K562 (cell line): ENCODE measurements at regions not wholly inside any gene's neighbourhood (a gene's known extent, or its start where the extent isn't known, plus 50 kb on each side); places are given as distances from the start of the nearest gene placed in this dataset.

Source experiments
- ATAC-seq: fragments of 200-7000 bp; cut with Tn5 transposase; 3 replicates; pipeline ENCODE4 v1.9.1; 2020; ENCODE audit warnings: moderate library complexity
- BruUV-seq: library from RNA; stranded (reverse); fragments of 400-500 nt; replicated peaks from 2 replicates; lab custom pipeline; 2021; lab: Mats Ljungman, UMichigan
- CTCF ChIA-PET: fragments of 300-600 bp; formaldehyde crosslinking; extraction: SDS; loops from one replicate; lab custom pipeline; 2021; ENCODE audit warnings: low intra/inter-chr PET ratio; lab: Yijun Ruan, JAX
- POLR2A ChIA-PET: fragments of 300-600, 350-650 bp; sonication (Branson Sonifier 250); formaldehyde crosslinking; extraction: SDS; loops from one replicate; lab custom pipeline; 2021; ENCODE audit warnings: antibody characterized with exemption, inconsistent platforms; lab: Yijun Ruan, JAX
- DNase-seq, 4 experiments: peaks; one replicate each; pipeline versions ENCODE4 v3.0.0 to v3.0.0-alpha.2; 2011 to 2018; ENCODE audit warnings: low spot score in 3 of 4, mixed read lengths in 3 of 4; ENCODE audit errors: extremely low read depth in 1 of 4
- FAIRE-seq: peaks from 2 replicates; lab custom pipeline; 2011; peaks lifted over from hg19 to GRCh38; lab: Jason Lieb, UNC
- H2AFZ ChIP-seq: 2 replicates; pipeline ENCODE4 v1.6.0; 2011; ENCODE audit warnings: low read depth, low read length, control low read depth, inconsistent platforms
- H3K27ac ChIP-seq: fragments of 200-600 bp; 3 replicates; pipeline ENCODE4 v1.8.0; 2011; ENCODE audit warnings: low read depth, mild to moderate bottlenecking, control low read depth, inconsistent platforms, low read length, moderate library complexity, mixed read lengths; ENCODE audit errors: extremely low read depth
- H3K27me3 ChIP-seq, 2 experiments: fragments of 300-600 bp in 1 of 2; 2 replicates in 1 of 2; 3 replicates in 1 of 2; pipeline versions ENCODE4 v1.6.0 to v1.8.0; 2011; ENCODE audit warnings: inconsistent platforms in 2 of 2, low read length in 2 of 2, mild to moderate bottlenecking in 1 of 2, mixed read lengths in 1 of 2, moderate library complexity in 1 of 2; ENCODE audit not compliant: control insufficient read depth in 2 of 2, insufficient read depth in 2 of 2
- H3K36me3 ChIP-seq: fragments of 300-600 bp; 3 replicates; pipeline ENCODE4 v1.8.0; 2011; ENCODE audit warnings: mild to moderate bottlenecking, low read length, inconsistent platforms; ENCODE audit not compliant: control insufficient read depth, insufficient read depth
- H3K4me1 ChIP-seq, 2 experiments: fragments of 200-600 bp in 1 of 2; replicated peaks in 1 of 2; 2 replicates in 1 of 2; 3 replicates in 1 of 2; pipeline versions ENCODE4 v1.5.1 to v1.8.0; 2011; ENCODE audit warnings: inconsistent platforms in 2 of 2, low read length in 2 of 2, mild to moderate bottlenecking in 1 of 2, mixed read lengths in 1 of 2, moderate library complexity in 1 of 2; ENCODE audit not compliant: control insufficient read depth in 2 of 2, insufficient read depth in 2 of 2
- H3K4me2 ChIP-seq: 2 replicates; pipeline ENCODE4 v1.6.1; 2011; ENCODE audit warnings: low read length, control low read depth, inconsistent platforms, mixed read lengths; ENCODE audit not compliant: insufficient read depth
- H3K4me3 ChIP-seq: fragments of 200-600 bp; sonication (generic), shearing (Covaris generic); 2 replicates; pipeline ENCODE4 v1.5.1; 2016; ENCODE audit warnings: control low read depth, inconsistent platforms
- H3K79me2 ChIP-seq: fragments of 200-600 bp; 3 replicates; pipeline ENCODE4 v1.8.0; 2011; ENCODE audit warnings: low read length, inconsistent platforms; ENCODE audit not compliant: control insufficient read depth, insufficient read depth
- H3K9ac ChIP-seq, 2 experiments: 2 replicates each; pipeline versions ENCODE4 v1.6.0 to v1.6.1; 2011; ENCODE audit warnings: low read depth in 2 of 2, low read length in 2 of 2, control low read depth in 1 of 2, inconsistent platforms in 1 of 2, mild to moderate bottlenecking in 1 of 2, mixed read lengths in 1 of 2; ENCODE audit not compliant: insufficient read depth in 1 of 2
- H3K9me1 ChIP-seq: one replicate; pipeline ENCODE4 v1.6.0; 2011; ENCODE audit warnings: inconsistent platforms, mild to moderate bottlenecking, low read length, moderate library complexity; ENCODE audit not compliant: control insufficient read depth, insufficient read depth
- H3K9me3 ChIP-seq: replicated peaks from 2 replicates; pipeline ENCODE4 v1.5.1; 2011; ENCODE audit warnings: low read depth, low read length, inconsistent platforms; ENCODE audit not compliant: control insufficient read depth, insufficient read depth
- H4K20me1 ChIP-seq: replicated peaks from 2 replicates; pipeline ENCODE4 v1.6.1; 2011; ENCODE audit warnings: low read length, inconsistent platforms, mixed read lengths; ENCODE audit not compliant: control insufficient read depth, insufficient read depth
- BRF1 ChIP-seq: IDR thresholded peaks from 3 replicates; pipeline ENCODE4 v1.6.1; 2011; ENCODE audit warnings: borderline replicate concordance, mild to moderate bottlenecking; ENCODE audit not compliant: insufficient read length; ENCODE audit errors: extremely low read depth
- CBFB ChIP-seq: sonication (generic); formaldehyde crosslinking; IDR thresholded peaks from 2 replicates; pipeline ENCODE4 v1.4.0; 2020; ENCODE audit warnings: mild to moderate bottlenecking, missing genetic modification reagents
- JUND ChIP-seq, 2 experiments: IDR thresholded peaks; 2 replicates in 1 of 2; 3 replicates in 1 of 2; pipeline ENCODE4 v1.6.1; 2011; ENCODE audit warnings: borderline replicate concordance in 2 of 2, low read depth in 2 of 2, low read length in 2 of 2, improper control_type of control experiment in 1 of 2, missing biosample characterization in 1 of 2, missing genetic modification characterization in 1 of 2, missing genetic modification reagents in 1 of 2
- MAZ ChIP-seq, 2 experiments: fragments of 450-650 bp in 1 of 2; sonication (generic) in 1 of 2; formaldehyde crosslinking; IDR thresholded peaks in 1 of 2; conservative IDR thresholded peaks in 1 of 2; 2 replicates each; pipeline versions ENCODE4 v1.4.0 to v1.5.0; 2020; ENCODE audit warnings: mild to moderate bottlenecking in 1 of 2, missing genetic modification reagents in 1 of 2
- NFYB ChIP-seq: IDR thresholded peaks from 2 replicates; pipeline ENCODE4 v1.6.1; 2011; ENCODE audit warnings: mild to moderate bottlenecking, moderate library complexity; ENCODE audit not compliant: insufficient read length; ENCODE audit errors: extremely low read depth
- RBBP5 ChIP-seq: fragments of 200-600 bp; sonication (generic); IDR thresholded peaks from 2 replicates; pipeline ENCODE4 v1.6.1; 2012; ENCODE audit warnings: borderline replicate concordance, mild to moderate bottlenecking, low read length, control low read depth, inconsistent platforms; ENCODE audit not compliant: insufficient read depth, poor library complexity, severe bottlenecking
- RFX1 ChIP-seq: fragments of 450-650 bp; IDR thresholded peaks from 2 replicates; pipeline ENCODE4 v1.6.1; 2016; ENCODE audit warnings: mild to moderate bottlenecking, moderate library complexity
- SRSF3 ChIP-seq: fragments of 200-400 bp; formaldehyde crosslinking; IDR thresholded peaks from 2 replicates; pipeline ENCODE4 v1.6.1; 2016; ENCODE audit warnings: mild to moderate bottlenecking, low read length, moderate library complexity; ENCODE audit not compliant: insufficient read depth
- TCF3 ChIP-seq: sonication (generic); formaldehyde crosslinking; IDR thresholded peaks from 2 replicates; pipeline ENCODE4 v1.4.0; 2020; ENCODE audit warnings: mild to moderate bottlenecking, missing genetic modification reagents
- ZBTB1 ChIP-seq: sonication (generic); formaldehyde crosslinking; IDR thresholded peaks from 2 replicates; pipeline ENCODE4 v1.8.1; 2023; ENCODE audit warnings: missing genetic modification reagents, low read depth, mild to moderate bottlenecking, borderline replicate concordance
- ZFX ChIP-seq: sonication (generic); formaldehyde crosslinking; IDR thresholded peaks from 2 replicates; pipeline ENCODE4 v1.8.0; 2022; ENCODE audit warnings: mild to moderate bottlenecking, missing genetic modification reagents, moderate library complexity
- ZNF165 ChIP-seq: fragments of 250-450 bp; sonication (Bioruptor Pico); IDR thresholded peaks from 2 replicates; pipeline ENCODE4 v1.4.0; 2020; ENCODE audit warnings: borderline replicate concordance
- ZNF253 ChIP-seq: fragments of 250-450 bp; sonication (Bioruptor Pico); conservative IDR thresholded peaks from 2 replicates; pipeline ENCODE4 v1.6.1; 2021; ENCODE audit warnings: mild to moderate bottlenecking
- WGBS: fragments of 100-300 bp; shearing (Covaris generic); methylation state at CpG from one replicate; pipeline ENCODE4 v1.1.6; 2016; ENCODE audit warnings: low coverage, mixed read lengths; ENCODE audit not compliant: insufficient coverage; ENCODE audit errors: missing lambda C conversion rate; 5-methylcytosine and 5-hydroxymethylcytosine counted together
- in situ Hi-C: fragments of 300-500 bp; cut with MboI; formaldehyde crosslinking; loops from 4 replicates; pipeline ENCODE4 v1.15.0; 2018; ENCODE audit warnings: inconsistent platforms, mixed read lengths
- intact Hi-C: fragments of 100-400 bp; cut with micrococcal nuclease; formaldehyde crosslinking; loops from 2 replicates; pipeline ENCODE4 v1.14.2; 2022
- TF ChIP-seq, protein P1 (sequence below): fragments of 450-650 bp; IDR thresholded peaks from 2 replicates; pipeline ENCODE4 v1.6.1; 2017; ENCODE audit warnings: antibody characterized with exemption, mild to moderate bottlenecking
- TF ChIP-seq, protein P2 (sequence below): fragments of 150-350 bp; conservative IDR thresholded peaks from 2 replicates; pipeline ENCODE4 v1.6.1; 2014; ENCODE audit warnings: low read length

DNA sequence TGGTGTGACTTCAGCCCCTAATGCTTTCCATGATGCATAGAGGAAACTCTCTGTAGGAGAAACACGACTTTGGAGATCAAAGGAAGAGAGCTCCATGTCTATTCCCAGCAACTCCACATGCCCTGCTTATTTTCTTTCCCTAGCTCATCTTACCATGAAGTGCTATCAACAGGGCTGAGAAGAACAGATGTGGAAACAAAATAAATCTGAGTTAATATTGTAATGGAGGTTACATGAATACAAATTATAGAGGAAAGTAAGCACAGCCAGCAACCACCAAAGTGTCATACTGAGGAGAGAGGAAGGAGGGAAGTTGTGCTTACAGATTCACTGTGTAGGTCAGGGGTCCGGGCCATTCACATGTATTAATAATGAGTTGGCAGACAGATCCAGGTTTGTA is 157.5 kb downstream of the RFPL4B start:
- no TSS peak for BruUV-seq
- TF ChIP-seq, protein P1, sequence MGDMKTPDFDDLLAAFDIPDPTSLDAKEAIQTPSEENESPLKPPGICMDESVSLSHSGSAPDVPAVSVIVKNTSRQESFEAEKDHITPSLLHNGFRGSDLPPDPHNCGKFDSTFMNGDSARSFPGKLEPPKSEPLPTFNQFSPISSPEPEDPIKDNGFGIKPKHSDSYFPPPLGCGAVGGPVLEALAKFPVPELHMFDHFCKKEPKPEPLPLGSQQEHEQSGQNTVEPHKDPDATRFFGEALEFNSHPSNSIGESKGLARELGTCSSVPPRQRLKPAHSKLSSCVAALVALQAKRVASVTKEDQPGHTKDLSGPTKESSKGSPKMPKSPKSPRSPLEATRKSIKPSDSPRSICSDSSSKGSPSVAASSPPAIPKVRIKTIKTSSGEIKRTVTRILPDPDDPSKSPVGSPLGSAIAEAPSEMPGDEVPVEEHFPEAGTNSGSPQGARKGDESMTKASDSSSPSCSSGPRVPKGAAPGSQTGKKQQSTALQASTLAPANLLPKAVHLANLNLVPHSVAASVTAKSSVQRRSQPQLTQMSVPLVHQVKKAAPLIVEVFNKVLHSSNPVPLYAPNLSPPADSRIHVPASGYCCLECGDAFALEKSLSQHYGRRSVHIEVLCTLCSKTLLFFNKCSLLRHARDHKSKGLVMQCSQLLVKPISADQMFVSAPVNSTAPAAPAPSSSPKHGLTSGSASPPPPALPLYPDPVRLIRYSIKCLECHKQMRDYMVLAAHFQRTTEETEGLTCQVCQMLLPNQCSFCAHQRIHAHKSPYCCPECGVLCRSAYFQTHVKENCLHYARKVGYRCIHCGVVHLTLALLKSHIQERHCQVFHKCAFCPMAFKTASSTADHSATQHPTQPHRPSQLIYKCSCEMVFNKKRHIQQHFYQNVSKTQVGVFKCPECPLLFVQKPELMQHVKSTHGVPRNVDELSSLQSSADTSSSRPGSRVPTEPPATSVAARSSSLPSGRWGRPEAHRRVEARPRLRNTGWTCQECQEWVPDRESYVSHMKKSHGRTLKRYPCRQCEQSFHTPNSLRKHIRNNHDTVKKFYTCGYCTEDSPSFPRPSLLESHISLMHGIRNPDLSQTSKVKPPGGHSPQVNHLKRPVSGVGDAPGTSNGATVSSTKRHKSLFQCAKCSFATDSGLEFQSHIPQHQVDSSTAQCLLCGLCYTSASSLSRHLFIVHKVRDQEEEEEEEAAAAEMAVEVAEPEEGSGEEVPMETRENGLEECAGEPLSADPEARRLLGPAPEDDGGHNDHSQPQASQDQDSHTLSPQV, result no peak
- TF ChIP-seq NFYB (no peak), ZBTB1 (CRISPR knock-in tag) (no peak), TCF3 (no peak), JUND (IDR thresholded peaks at IDR 0.05; ENCODE audit: borderline replicate concordance, low read depth, low read length) (no peak), JUND (tag; IDR thresholded peaks at IDR 0.05; ENCODE audit: borderline replicate concordance, low read depth, low read length) (no peak), SRSF3 (no peak), ZNF165 (CRISPR knock-in tag) (no peak), BRF1 (no peak), RBBP5 (no peak), ZNF253 (CRISPR knock-in tag) (no peak), RFX1 (no peak), MAZ (CRISPR knock-in tag; conservative IDR thresholded peaks at IDR 0.05 in 1 of 2, IDR thresholded peaks at IDR 0.05 in 1 of 2) (no peak), CBFB (CRISPR knock-in tag) (no peak), ZFX (CRISPR knock-in tag) (no peak)
- TF ChIP-seq, protein P2, sequence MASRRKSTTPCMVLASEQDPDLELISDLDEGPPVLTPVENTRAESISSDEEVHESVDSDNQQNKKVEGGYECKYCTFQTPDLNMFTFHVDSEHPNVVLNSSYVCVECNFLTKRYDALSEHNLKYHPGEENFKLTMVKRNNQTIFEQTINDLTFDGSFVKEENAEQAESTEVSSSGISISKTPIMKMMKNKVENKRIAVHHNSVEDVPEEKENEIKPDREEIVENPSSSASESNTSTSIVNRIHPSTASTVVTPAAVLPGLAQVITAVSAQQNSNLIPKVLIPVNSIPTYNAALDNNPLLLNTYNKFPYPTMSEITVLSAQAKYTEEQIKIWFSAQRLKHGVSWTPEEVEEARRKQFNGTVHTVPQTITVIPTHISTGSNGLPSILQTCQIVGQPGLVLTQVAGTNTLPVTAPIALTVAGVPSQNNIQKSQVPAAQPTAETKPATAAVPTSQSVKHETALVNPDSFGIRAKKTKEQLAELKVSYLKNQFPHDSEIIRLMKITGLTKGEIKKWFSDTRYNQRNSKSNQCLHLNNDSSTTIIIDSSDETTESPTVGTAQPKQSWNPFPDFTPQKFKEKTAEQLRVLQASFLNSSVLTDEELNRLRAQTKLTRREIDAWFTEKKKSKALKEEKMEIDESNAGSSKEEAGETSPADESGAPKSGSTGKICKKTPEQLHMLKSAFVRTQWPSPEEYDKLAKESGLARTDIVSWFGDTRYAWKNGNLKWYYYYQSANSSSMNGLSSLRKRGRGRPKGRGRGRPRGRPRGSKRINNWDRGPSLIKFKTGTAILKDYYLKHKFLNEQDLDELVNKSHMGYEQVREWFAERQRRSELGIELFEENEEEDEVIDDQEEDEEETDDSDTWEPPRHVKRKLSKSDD, result no peak
- Histone ChIP-seq H2AFZ (no peak overlapping the region), H3K4me2 (no peak overlapping the region), H3K4me3 (no peak overlapping the region), H3K4me1 (no peaks in the 10 kb centered on the region), H3K36me3 (no peaks in the 10 kb centered on the region), H3K79me2 (no peaks in the 10 kb centered on the region), H4K20me1 (no peaks in the 10 kb centered on the region), H3K9ac (no peak overlapping the region), H3K9me3 (no peaks in the 10 kb centered on the region), H3K27me3 (no peaks in the 10 kb centered on the region), H3K9me1 (no peaks in the 10 kb centered on the region), H3K27ac (no peak overlapping the region)
- FAIRE-seq, result no peak
- in situ Hi-C loops, result no loop called here
- no peak for DNase-seq
- intact Hi-C loops, result no loop called here
- ATAC-seq, result no peak
- ChIA-PET POLR2A (no interaction called here), CTCF (no interaction called here)
- WGBS, result 0% methylated on average over 2 of the region's 2 CpGs
